ENCODE measurements at regions not wholly inside any gene's neighbourhood (a gene's known extent, or its start where the extent isn't known, plus 50 kb on each side); places are given as distances from the start of the nearest gene placed in this dataset.

- no peak overlapping the region for H3K27ac ChIP-seq
- TF ChIP-seq CTCF (conservative IDR thresholded peaks at IDR 0.05; ENCODE audit: low read depth), result no peak
- CTCF ChIA-PET, result no interaction called here
- DNase-seq (ENCODE audit: low spot score), result no peak
- POLR2A ChIA-PET (ENCODE audit: low non-redundant PET), result no interaction called here
Observed at GRCh38 chr12:94790825-94791224, 140.5 kb upstream of the TMCC3 start.

GRCh38 chr12:94790370-94790769 is 140.0 kb upstream of the TMCC3 start:
- DNase-seq (ENCODE audit: low spot score), result no peak
- H3K27ac ChIP-seq, result no peak overlapping the region
- POLR2A ChIA-PET (ENCODE audit: low non-redundant PET), result no interaction called here
- CTCF ChIA-PET, result no interaction called here
- TF ChIP-seq CTCF (conservative IDR thresholded peaks at IDR 0.05; ENCODE audit: low read depth), result no peak

- ChIA-PET POLR2A (ENCODE audit: low non-redundant PET) (no interaction called here), CTCF (interaction anchor here (0.6 kb wide), 1 partner anchor 13 kb away, joined by 3 read pairs; no protein-coding TSS in a partner anchor)
- DNase-seq (ENCODE audit: low spot score), result no peak
- TF ChIP-seq CTCF (conservative IDR thresholded peaks at IDR 0.05; ENCODE audit: low read depth), result no peak
- no peak overlapping the region for H3K27ac ChIP-seq
Observed at GRCh38 chr12:94789510-94790225, 139.3 kb upstream of the TMCC3 start.

- no peak for TF ChIP-seq CTCF (conservative IDR thresholded peaks at IDR 0.05; ENCODE audit: low read depth)
- DNase-seq (ENCODE audit: low spot score), result no peak
- POLR2A ChIA-PET (ENCODE audit: low non-redundant PET), result interaction anchor here (0.6 kb wide), 1 partner anchor 747 kb away, joined by 4 read pairs; no protein-coding TSS in a partner anchor
- CTCF ChIA-PET, result no interaction called here
- H3K27ac ChIP-seq, result no peak overlapping the region
Observed at GRCh38 chr12:94788298-94788697, 137.9 kb upstream of the TMCC3 start.

GRCh38 chr12:94786906-94787305 is 136.5 kb upstream of the TMCC3 start:
- DNase-seq (ENCODE audit: low spot score), result no peak
- CTCF ChIA-PET, result no interaction called here
- POLR2A ChIA-PET (ENCODE audit: low non-redundant PET), result no interaction called here
- H3K27ac ChIP-seq, result no peak overlapping the region
- no peak for TF ChIP-seq CTCF (conservative IDR thresholded peaks at IDR 0.05; ENCODE audit: low read depth)

- no peak for TF ChIP-seq CTCF (conservative IDR thresholded peaks at IDR 0.05; ENCODE audit: low read depth)
- CTCF ChIA-PET, result no interaction called here
- DNase-seq (ENCODE audit: low spot score), result peak; percentile 5
- H3K27ac ChIP-seq, result no peak overlapping the region
- POLR2A ChIA-PET (ENCODE audit: low non-redundant PET), result no interaction called here
Observed at GRCh38 chr12:94783862-94784261, 133.5 kb upstream of the TMCC3 start.
